ENCODE measurements at regions not wholly inside any gene's neighbourhood (a gene's known extent, or its start where the extent isn't known, plus 50 kb on each side); places are given as distances from the start of the nearest gene placed in this dataset.

DNA sequence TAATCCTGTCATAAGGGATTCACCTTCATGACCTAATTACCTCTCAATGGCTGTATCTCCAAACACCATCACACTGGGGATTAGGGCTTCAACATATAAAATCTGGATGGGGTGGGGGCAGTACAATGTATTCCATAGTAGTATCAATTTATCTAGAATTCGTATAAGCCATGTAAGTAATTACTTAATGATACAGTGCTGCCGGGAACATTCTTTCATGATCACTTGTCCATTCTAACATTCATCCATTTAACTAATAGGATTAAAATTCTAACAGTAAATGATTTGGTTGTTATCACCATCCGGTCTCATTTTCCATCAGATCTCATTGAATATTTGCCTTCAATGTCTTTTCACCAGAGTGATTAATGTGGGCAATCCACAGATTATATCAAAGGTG is 1620.9 kb upstream of the TENM3 start:
- Histone ChIP-seq H3K9ac (no peak overlapping the region), H3K4me3 (IDR thresholded peaks at IDR 0.05; ENCODE audit: insufficient read depth, low read depth, low read length) (no peak overlapping the region), H3K4me2 (no peak overlapping the region), H3K36me3 (ENCODE audit: insufficient read depth) (no peaks in the 10 kb centered on the region), H4K20me1 (ENCODE audit: insufficient read depth) (no peaks in the 10 kb centered on the region), H3K27ac (no peak overlapping the region), H3K4me1 (ENCODE audit: low read depth, poor library complexity, severe bottlenecking) (no peaks in the 10 kb centered on the region), H3K27me3 (ENCODE audit: insufficient read depth, low read depth) (no peaks in the 10 kb centered on the region), H3K79me2 (ENCODE audit: insufficient read depth, low read depth) (no peaks in the 10 kb centered on the region), H2AFZ (ENCODE audit: low read depth) (no peak overlapping the region)
- TF ChIP-seq, protein P1, sequence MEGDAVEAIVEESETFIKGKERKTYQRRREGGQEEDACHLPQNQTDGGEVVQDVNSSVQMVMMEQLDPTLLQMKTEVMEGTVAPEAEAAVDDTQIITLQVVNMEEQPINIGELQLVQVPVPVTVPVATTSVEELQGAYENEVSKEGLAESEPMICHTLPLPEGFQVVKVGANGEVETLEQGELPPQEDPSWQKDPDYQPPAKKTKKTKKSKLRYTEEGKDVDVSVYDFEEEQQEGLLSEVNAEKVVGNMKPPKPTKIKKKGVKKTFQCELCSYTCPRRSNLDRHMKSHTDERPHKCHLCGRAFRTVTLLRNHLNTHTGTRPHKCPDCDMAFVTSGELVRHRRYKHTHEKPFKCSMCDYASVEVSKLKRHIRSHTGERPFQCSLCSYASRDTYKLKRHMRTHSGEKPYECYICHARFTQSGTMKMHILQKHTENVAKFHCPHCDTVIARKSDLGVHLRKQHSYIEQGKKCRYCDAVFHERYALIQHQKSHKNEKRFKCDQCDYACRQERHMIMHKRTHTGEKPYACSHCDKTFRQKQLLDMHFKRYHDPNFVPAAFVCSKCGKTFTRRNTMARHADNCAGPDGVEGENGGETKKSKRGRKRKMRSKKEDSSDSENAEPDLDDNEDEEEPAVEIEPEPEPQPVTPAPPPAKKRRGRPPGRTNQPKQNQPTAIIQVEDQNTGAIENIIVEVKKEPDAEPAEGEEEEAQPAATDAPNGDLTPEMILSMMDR (conservative IDR thresholded peaks at IDR 0.05; ENCODE audit: low read depth, low read length) = no peak

DNA sequence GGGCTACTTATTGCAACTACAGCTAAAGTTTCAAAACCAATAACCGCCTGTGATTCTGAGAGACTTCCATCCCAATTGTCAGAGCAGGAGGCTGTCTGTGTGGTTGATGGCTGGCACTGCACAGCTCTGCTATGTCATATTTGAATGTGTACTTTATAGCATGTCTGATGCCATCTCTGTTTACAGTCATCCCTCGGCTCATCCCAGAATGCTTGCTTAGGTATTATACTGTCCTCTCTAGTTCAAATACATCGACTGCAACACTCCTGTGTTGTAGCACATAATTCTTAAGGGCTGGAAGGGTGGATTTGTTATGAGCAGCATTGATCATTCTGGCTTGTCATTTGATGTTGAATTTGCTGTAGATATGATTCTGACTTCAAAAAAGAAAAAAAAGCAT is 1617.5 kb upstream of the TENM3 start:
- Histone ChIP-seq H3K9ac (no peak overlapping the region), H3K27ac (no peak overlapping the region), H4K20me1 (ENCODE audit: insufficient read depth) (no peaks in the 10 kb centered on the region), H2AFZ (ENCODE audit: low read depth) (no peak overlapping the region), H3K27me3 (ENCODE audit: insufficient read depth, low read depth) (no peaks in the 10 kb centered on the region), H3K4me2 (no peak overlapping the region), H3K4me3 (IDR thresholded peaks at IDR 0.05; ENCODE audit: insufficient read depth, low read depth, low read length) (no peak overlapping the region), H3K79me2 (ENCODE audit: insufficient read depth, low read depth) (no peaks in the 10 kb centered on the region), H3K36me3 (ENCODE audit: insufficient read depth) (no peaks in the 10 kb centered on the region), H3K4me1 (ENCODE audit: low read depth, poor library complexity, severe bottlenecking) (no peaks in the 10 kb centered on the region)
- TF ChIP-seq, protein P1 (conservative IDR thresholded peaks at IDR 0.05; ENCODE audit: low read depth, low read length) = no peak

DNA sequence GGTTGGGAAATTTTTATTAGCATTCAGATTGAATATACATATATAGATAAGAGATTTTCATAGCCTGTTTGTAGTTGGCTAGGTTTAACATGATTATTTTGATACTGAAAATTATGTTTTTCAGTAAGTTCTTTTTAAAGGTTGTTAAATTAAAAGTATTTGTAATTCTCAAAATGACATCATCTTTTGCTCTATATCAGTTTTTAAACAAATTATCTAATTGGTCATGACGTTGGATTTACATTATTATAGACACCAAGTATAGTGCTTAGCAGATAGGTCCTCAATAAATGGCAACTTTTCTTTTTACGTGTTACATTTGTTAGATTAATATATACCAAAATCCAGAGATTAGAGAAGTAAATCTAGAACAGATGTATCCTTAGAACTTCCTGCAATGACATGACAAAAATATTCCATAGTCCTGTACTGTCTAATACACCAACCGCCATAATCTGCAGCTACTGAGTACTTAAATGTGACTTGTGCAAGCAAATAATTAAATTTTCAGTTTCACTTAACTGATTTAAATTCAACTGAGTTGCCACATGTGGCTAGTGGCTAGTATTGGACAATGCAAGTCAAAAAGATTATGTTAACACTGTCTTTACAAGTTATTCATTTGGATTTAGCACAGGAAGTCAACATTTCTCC is 1613.1 kb upstream of the TENM3 start:
- Histone ChIP-seq H3K27me3 (ENCODE audit: insufficient read depth, low read depth) (no peaks in the 10 kb centered on the region), H3K79me2 (ENCODE audit: insufficient read depth, low read depth) (no peaks in the 10 kb centered on the region), H3K4me2 (no peak overlapping the region), H3K9ac (no peak overlapping the region), H3K27ac (no peak overlapping the region), H2AFZ (ENCODE audit: low read depth) (no peak overlapping the region), H3K4me3 (IDR thresholded peaks at IDR 0.05; ENCODE audit: insufficient read depth, low read depth, low read length) (no peak overlapping the region), H3K36me3 (ENCODE audit: insufficient read depth) (no peaks in the 10 kb centered on the region), H3K4me1 (ENCODE audit: low read depth, poor library complexity, severe bottlenecking) (no peaks in the 10 kb centered on the region), H4K20me1 (ENCODE audit: insufficient read depth) (no peaks in the 10 kb centered on the region)
- TF ChIP-seq, protein P1 (conservative IDR thresholded peaks at IDR 0.05; ENCODE audit: low read depth, low read length) = no peak

DNA sequence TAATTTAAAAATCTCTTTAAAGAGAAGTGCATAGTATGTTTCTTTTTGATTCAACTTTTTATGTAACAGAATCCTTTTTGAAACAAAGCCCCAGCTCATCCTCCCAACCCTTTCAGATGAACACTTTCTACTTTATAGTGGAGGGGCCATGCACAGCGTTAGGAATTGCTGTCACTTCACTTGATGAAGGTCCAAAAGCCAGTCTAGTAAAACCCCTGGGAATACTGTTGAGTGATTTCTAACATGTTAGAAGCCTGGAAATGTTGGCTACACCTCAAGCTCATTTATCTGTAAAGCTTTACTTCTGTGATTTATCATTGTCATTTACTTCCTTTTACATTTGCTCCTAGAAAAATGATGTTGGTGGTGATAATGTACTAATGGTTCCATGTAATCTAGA is 1608.9 kb upstream of the TENM3 start:
- TF ChIP-seq, protein P1 (conservative IDR thresholded peaks at IDR 0.05; ENCODE audit: low read depth, low read length) = no peak
- H4K20me1 ChIP-seq (ENCODE audit: insufficient read depth) = no peaks in the 10 kb centered on the region
- no peaks in the 10 kb centered on the region for H3K79me2 ChIP-seq (ENCODE audit: insufficient read depth, low read depth)
- no peaks in the 10 kb centered on the region for H3K36me3 ChIP-seq (ENCODE audit: insufficient read depth)
- no peaks in the 10 kb centered on the region for H3K27me3 ChIP-seq (ENCODE audit: insufficient read depth, low read depth)
- no peak overlapping the region for H3K4me3 ChIP-seq (IDR thresholded peaks at IDR 0.05; ENCODE audit: insufficient read depth, low read depth, low read length)
- no peak overlapping the region for H3K27ac ChIP-seq
- H3K4me2 ChIP-seq = no peak overlapping the region
- H3K4me1 ChIP-seq (ENCODE audit: low read depth, poor library complexity, severe bottlenecking) = no peaks in the 10 kb centered on the region
- H3K9ac ChIP-seq = no peak overlapping the region
- H2AFZ ChIP-seq (ENCODE audit: low read depth) = no peak overlapping the region

Measured in KMS-11 (cell line).